Thyroid gland (tissue), 4 donors: ENCODE measurements at regions not wholly inside any gene's neighbourhood (a gene's known extent, or its start where the extent isn't known, plus 50 kb on each side); places are given as distances from the start of the nearest gene placed in this dataset.

Experiments
- POLR2A ChIP-seq, 2 donors: fragments of 450-650 bp; IDR thresholded peaks; one replicate each; pipeline ENCODE4 v1.6.1; 2017; ENCODE audit warnings: antibody characterized with exemption in 2 of 2, mild to moderate bottlenecking in 2 of 2, moderate library complexity in 1 of 2
- TF ChIP-seq, protein P1 (sequence below), 6 experiments: fragments of 200-600 bp in 3 of 6; fragments of 450-650 bp in 3 of 6; sonication (generic) in 3 of 6; IDR thresholded peaks; one replicate each; pipeline ENCODE4 v1.5.1; 2016 to 2019; ENCODE audit warnings: antibody characterized with exemption in 6 of 6, mild to moderate bottlenecking in 2 of 6, inconsistent platforms in 1 of 6, moderate library complexity in 1 of 6

GRCh38 chr1:82218846-82219245 lies 418.1 kb downstream of the ADGRL2 start:
- TF ChIP-seq, protein P1, sequence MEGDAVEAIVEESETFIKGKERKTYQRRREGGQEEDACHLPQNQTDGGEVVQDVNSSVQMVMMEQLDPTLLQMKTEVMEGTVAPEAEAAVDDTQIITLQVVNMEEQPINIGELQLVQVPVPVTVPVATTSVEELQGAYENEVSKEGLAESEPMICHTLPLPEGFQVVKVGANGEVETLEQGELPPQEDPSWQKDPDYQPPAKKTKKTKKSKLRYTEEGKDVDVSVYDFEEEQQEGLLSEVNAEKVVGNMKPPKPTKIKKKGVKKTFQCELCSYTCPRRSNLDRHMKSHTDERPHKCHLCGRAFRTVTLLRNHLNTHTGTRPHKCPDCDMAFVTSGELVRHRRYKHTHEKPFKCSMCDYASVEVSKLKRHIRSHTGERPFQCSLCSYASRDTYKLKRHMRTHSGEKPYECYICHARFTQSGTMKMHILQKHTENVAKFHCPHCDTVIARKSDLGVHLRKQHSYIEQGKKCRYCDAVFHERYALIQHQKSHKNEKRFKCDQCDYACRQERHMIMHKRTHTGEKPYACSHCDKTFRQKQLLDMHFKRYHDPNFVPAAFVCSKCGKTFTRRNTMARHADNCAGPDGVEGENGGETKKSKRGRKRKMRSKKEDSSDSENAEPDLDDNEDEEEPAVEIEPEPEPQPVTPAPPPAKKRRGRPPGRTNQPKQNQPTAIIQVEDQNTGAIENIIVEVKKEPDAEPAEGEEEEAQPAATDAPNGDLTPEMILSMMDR (IDR thresholded peaks at IDR 0.05) = no peak
- no peak for TF ChIP-seq POLR2A (IDR thresholded peaks at IDR 0.05)
